Glutamatergic neuron (in vitro differentiated cells): ENCODE measurements at regions not wholly inside any gene's neighbourhood (a gene's known extent, or its start where the extent isn't known, plus 50 kb on each side); places are given as distances from the start of the nearest gene placed in this dataset.

ENCODE experiments used
- DNase-seq: peaks from one replicate; pipeline ENCODE4 v3.0.0; 2022
- H3K27ac Mint-ChIP-seq: one replicate; pipeline ENCODE4 v1.8.0; 2020; ENCODE audit warnings: mild to moderate bottlenecking, mixed read lengths, inconsistent platforms; ENCODE audit not compliant: unreplicated experiment
- H3K27me3 Mint-ChIP-seq: one replicate; pipeline ENCODE4 v1.8.0; 2020; ENCODE audit warnings: mild to moderate bottlenecking, moderate library complexity, mixed read lengths, inconsistent platforms; ENCODE audit not compliant: unreplicated experiment
- H3K36me3 Mint-ChIP-seq: one replicate; pipeline ENCODE4 v1.8.0; 2020; ENCODE audit warnings: mild to moderate bottlenecking, mixed read lengths, inconsistent platforms; ENCODE audit not compliant: unreplicated experiment
- H3K4me1 Mint-ChIP-seq: one replicate; pipeline ENCODE4 v1.8.0; 2020; ENCODE audit warnings: mild to moderate bottlenecking, low read depth, mixed read lengths, inconsistent platforms; ENCODE audit not compliant: unreplicated experiment
- H3K4me3 Mint-ChIP-seq: one replicate; pipeline ENCODE4 v1.8.0; 2020; ENCODE audit warnings: mild to moderate bottlenecking, mixed read lengths, inconsistent platforms; ENCODE audit not compliant: unreplicated experiment
- H3K9me3 Mint-ChIP-seq: one replicate; pipeline ENCODE4 v1.8.0; 2020; ENCODE audit warnings: mild to moderate bottlenecking, moderate library complexity, mixed read lengths, inconsistent platforms; ENCODE audit not compliant: unreplicated experiment
- CTCF ChIP-seq: fragments of 200-600 bp; sonication (generic); IDR thresholded peaks from one replicate; pipeline ENCODE4 v1.5.0; 2021; ENCODE audit not compliant: partially characterized antibody, unreplicated experiment

GRCh38 chr2:66667301-66667700 is 232.4 kb downstream of the MEIS1 start:
- Mint-ChIP-seq H3K27ac (no peak overlapping the region), H3K9me3 (no peaks in the 10 kb centered on the region), H3K4me3 (no peak overlapping the region), H3K4me1 (no peaks in the 10 kb centered on the region), H3K36me3 (no peaks in the 10 kb centered on the region), H3K27me3 (peaks cover 3% of the 10 kb centered on the region)
- no peak for DNase-seq
- no peak for TF ChIP-seq CTCF

GRCh38 chr2:66673286-66673685 is 238.4 kb downstream of the MEIS1 start:
- Mint-ChIP-seq H3K27ac (no peak overlapping the region), H3K36me3 (no peaks in the 10 kb centered on the region), H3K27me3 (no peaks in the 10 kb centered on the region), H3K9me3 (no peaks in the 10 kb centered on the region), H3K4me1 (peaks cover 9% of the 10 kb centered on the region), H3K4me3 (no peak overlapping the region)
- DNase-seq = no peak
- TF ChIP-seq CTCF = no peak

GRCh38 chr2:66674087-66674486 is 239.2 kb downstream of the MEIS1 start:
- H3K4me3 Mint-ChIP-seq = no peak overlapping the region
- no peak for TF ChIP-seq CTCF
- no peaks in the 10 kb centered on the region for H3K27me3 Mint-ChIP-seq
- H3K36me3 Mint-ChIP-seq = no peaks in the 10 kb centered on the region
- H3K27ac Mint-ChIP-seq = no peak overlapping the region
- DNase-seq = no peak
- peaks cover 9% of the 10 kb centered on the region for H3K4me1 Mint-ChIP-seq
- no peaks in the 10 kb centered on the region for H3K9me3 Mint-ChIP-seq

- peaks cover 9% of the 10 kb centered on the region for H3K4me1 Mint-ChIP-seq
- no peaks in the 10 kb centered on the region for H3K27me3 Mint-ChIP-seq
- no peaks in the 10 kb centered on the region for H3K9me3 Mint-ChIP-seq
- no peak overlapping the region for H3K4me3 Mint-ChIP-seq
- no peak for TF ChIP-seq CTCF
- no peaks in the 10 kb centered on the region for H3K36me3 Mint-ChIP-seq
- no peak overlapping the region for H3K27ac Mint-ChIP-seq
- DNase-seq = no peak
These were observed 240.7 kb downstream of the MEIS1 start for GRCh38 chr2:66675591-66675990.

GRCh38 chr2:66679442-66679841 is 244.5 kb downstream of the MEIS1 start:
- TF ChIP-seq CTCF = no peak
- Mint-ChIP-seq H3K27me3 (no peaks in the 10 kb centered on the region), H3K4me3 (no peak overlapping the region), H3K9me3 (no peaks in the 10 kb centered on the region), H3K4me1 (peaks cover 9% of the 10 kb centered on the region), H3K36me3 (no peaks in the 10 kb centered on the region), H3K27ac (no peak overlapping the region)
- DNase-seq = no peak
